Midbrain (tissue), 1 donor: ENCODE measurements at regions not wholly inside any gene's neighbourhood (a gene's known extent, or its start where the extent isn't known, plus 50 kb on each side); places are given as distances from the start of the nearest gene placed in this dataset.
A peak's percentile ranks its signal among the peaks of the same experiment; 100 is the strongest.

Experiments
- DNase-seq: peaks from one replicate; lab custom pipeline; 2025; lab: John Stamatoyannopoulos, UW

GRCh38 chr14:65186951-65187350, 84.6 kb upstream of the MAX start:
- DNase-seq, result no peak

GRCh38 chr14:65187421-65188049, 85.2 kb upstream of the MAX start:
- DNase-seq, result no peak

GRCh38 chr14:65190312-65190711, 88.0 kb upstream of the MAX start:
- no peak for DNase-seq

GRCh38 chr14:65191716-65192115, 89.4 kb upstream of the MAX start:
- no peak for DNase-seq

- no peak for DNase-seq
Observed at GRCh38 chr14:65192686-65193085, 90.4 kb upstream of the MAX start.

- no peak for DNase-seq
Observed at GRCh38 chr14:65193916-65194590, 91.7 kb upstream of the MAX start.

GRCh38 chr14:65195042-65195719, 92.9 kb upstream of the MAX start:
- no peak for DNase-seq

GRCh38 chr14:65198346-65198745, 96.0 kb upstream of the MAX start:
- no peak for DNase-seq

- no peak for DNase-seq
Observed at GRCh38 chr14:65200454-65200853, 98.1 kb upstream of the MAX start.

- no peak for DNase-seq
Observed at GRCh38 chr14:65203574-65203973, 101.3 kb upstream of the MAX start.

- no peak for DNase-seq
Observed at GRCh38 chr14:65204056-65204455, 101.7 kb upstream of the MAX start.

GRCh38 chr14:65206078-65206447, 103.7 kb upstream of the MAX start:
- DNase-seq, result no peak

GRCh38 chr14:65206448-65207096, 104.3 kb upstream of the MAX start:
- no peak for DNase-seq

- peak; percentile 8 for DNase-seq
Observed at GRCh38 chr14:65208548-65208947, 106.2 kb upstream of the MAX start.

GRCh38 chr14:65210118-65210821, 108.0 kb upstream of the MAX start:
- peak; percentile 41 for DNase-seq

- DNase-seq, result no peak
Observed at GRCh38 chr14:65210822-65211182, 108.5 kb upstream of the MAX start.

GRCh38 chr14:65211341-65211987, 109.1 kb upstream of the MAX start:
- DNase-seq, result no peak

- DNase-seq, result no peak
Observed at GRCh38 chr14:65213316-65213715, 111.0 kb upstream of the MAX start.

- DNase-seq, result no peak
Observed at GRCh38 chr14:65214741-65215140, 112.4 kb upstream of the MAX start.

GRCh38 chr14:65219353-65219752, 117.0 kb upstream of the MAX start:
- DNase-seq, result no peak

- peak; percentile 79 for DNase-seq
Observed at GRCh38 chr14:65222440-65222858, 120.1 kb upstream of the MAX start.

GRCh38 chr14:65223636-65224035, 121.3 kb upstream of the MAX start:
- no peak for DNase-seq
